IMR-90 (cell line): ENCODE measurements at regions not wholly inside any gene's neighbourhood (a gene's known extent, or its start where the extent isn't known, plus 50 kb on each side); places are given as distances from the start of the nearest gene placed in this dataset.

Source experiments
- BHLHE40 ChIP-seq: fragments of 150-350 bp; IDR thresholded peaks from 2 replicates; pipeline ENCODE4 v1.6.1; 2016; ENCODE audit warnings: mild to moderate bottlenecking, low read depth, low read length
- CEBPB ChIP-seq: IDR thresholded peaks from 2 replicates; pipeline ENCODE4 v1.6.1; 2012; ENCODE audit warnings: low read depth, low read length, improper control_type of control experiment
- CHD1 ChIP-seq: IDR thresholded peaks from 2 replicates; pipeline ENCODE4 v1.6.1; 2012; ENCODE audit warnings: low read depth, low read length, improper control_type of control experiment
- CTCF ChIP-seq: conservative IDR thresholded peaks from 2 replicates; pipeline ENCODE4 v1.5.1; 2012; ENCODE audit warnings: mild to moderate bottlenecking, low read depth, low read length, improper control_type of control experiment
- ELK1 ChIP-seq: fragments of 150-350 bp; IDR thresholded peaks from 2 replicates; pipeline ENCODE4 v1.6.1; 2016; ENCODE audit warnings: low read depth, mild to moderate bottlenecking, low read length, moderate library complexity, borderline replicate concordance
- FOS ChIP-seq: fragments of 150-350 bp; IDR thresholded peaks from 2 replicates; pipeline ENCODE4 v1.6.1; 2016; ENCODE audit warnings: low read depth, low read length
- MAFK ChIP-seq: IDR thresholded peaks from 2 replicates; pipeline ENCODE4 v1.6.1; 2012; ENCODE audit warnings: low read depth, low read length, improper control_type of control experiment
- MXI1 ChIP-seq: IDR thresholded peaks from 2 replicates; pipeline ENCODE4 v1.6.1; 2012; ENCODE audit warnings: low read depth, mild to moderate bottlenecking, low read length, moderate library complexity, borderline replicate concordance
- POLR2A ChIP-seq: IDR thresholded peaks from 2 replicates; pipeline ENCODE4 v1.6.1; 2012; ENCODE audit warnings: mild to moderate bottlenecking, low read depth, low read length
- RCOR1 ChIP-seq: IDR thresholded peaks from 2 replicates; pipeline ENCODE4 v1.6.1; 2012; ENCODE audit warnings: mild to moderate bottlenecking, low read length, improper control_type of control experiment; ENCODE audit not compliant: insufficient replicate concordance
- SMC3 ChIP-seq: fragments of 150-350 bp; IDR thresholded peaks from 2 replicates; pipeline ENCODE4 v1.6.1; 2016; ENCODE audit warnings: low read depth, mild to moderate bottlenecking, antibody characterized with exemption, low read length, moderate library complexity

GRCh38 chr12:127555071-127555470 is 711.9 kb upstream of the TMEM132C start:
- TF ChIP-seq POLR2A (no peak), ELK1 (no peak), CTCF (no peak), CHD1 (no peak), FOS (no peak), SMC3 (no peak), MAFK (no peak), BHLHE40 (no peak), CEBPB (no peak), MXI1 (no peak), RCOR1 (no peak)
